HepG2 (cell line): ENCODE measurements at regions not wholly inside any gene's neighbourhood (a gene's known extent, or its start where the extent isn't known, plus 50 kb on each side); places are given as distances from the start of the nearest gene placed in this dataset.

Source experiments
- ATAC-seq: fragments of 200-7000 bp; cut with Tn5 transposase; 3 replicates; pipeline ENCODE4 v1.9.1; 2020; ENCODE audit warnings: mild to moderate bottlenecking, moderate library complexity
- BruUV-seq: library from RNA; stranded (reverse); fragments of 400-500 nt; replicated peaks from 2 replicates; lab custom pipeline; 2021; lab: Mats Ljungman, UMichigan
- CTCF ChIA-PET: fragments of 300-600 bp; formaldehyde crosslinking; extraction: SDS; loops from one replicate; lab custom pipeline; 2021; ENCODE audit warnings: low total read pairs, inconsistent platforms, low intra/inter-chr PET ratio; lab: Yijun Ruan, JAX
- POLR2A ChIA-PET: fragments of 350-600 bp; sonication (Branson Sonifier 250); formaldehyde crosslinking; loops from one replicate; lab custom pipeline; 2020; ENCODE audit warnings: antibody characterized with exemption, inconsistent platforms; lab: Yijun Ruan, JAX
- DNase-seq: peaks from one replicate; pipeline ENCODE4 v3.0.0-alpha.2; 2015; ENCODE audit warnings: low spot score
- FAIRE-seq: peaks from 3 replicates; lab custom pipeline; 2011; peaks lifted over from hg19 to GRCh38; lab: Jason Lieb, UNC
- H2AFZ ChIP-seq: one replicate; pipeline ENCODE4 v1.6.1; 2011; ENCODE audit warnings: low read length, inconsistent platforms
- H3K27ac ChIP-seq: fragments of 300-600 bp; 3 replicates; pipeline ENCODE4 v1.8.0; 2011; ENCODE audit warnings: mixed run types, mild to moderate bottlenecking, mixed read lengths, low read length, inconsistent platforms; ENCODE audit not compliant: insufficient read depth; ENCODE audit errors: extremely low read length
- H3K27me3 ChIP-seq, 2 experiments: fragments of 200-600 bp in 1 of 2; 2 replicates in 1 of 2; 3 replicates in 1 of 2; pipeline versions ENCODE4 v1.6.0 to v1.8.0; 2011; ENCODE audit warnings: low read length in 2 of 2, mild to moderate bottlenecking in 2 of 2, moderate library complexity in 2 of 2, inconsistent platforms in 1 of 2; ENCODE audit not compliant: insufficient read depth in 2 of 2, control insufficient read depth in 1 of 2
- H3K36me3 ChIP-seq, 2 experiments: fragments of 200-600 bp in 1 of 2; replicated peaks in 1 of 2; 2 replicates in 1 of 2; 3 replicates in 1 of 2; pipeline versions ENCODE4 v1.5.1 to v1.8.0; 2011; ENCODE audit warnings: low read length in 2 of 2, inconsistent platforms in 1 of 2; ENCODE audit not compliant: insufficient read depth in 2 of 2, control insufficient read depth in 1 of 2
- H3K4me1 ChIP-seq: 2 replicates; pipeline ENCODE4 v1.5.1; 2012; ENCODE audit warnings: low read length, inconsistent platforms; ENCODE audit not compliant: insufficient read depth
- H3K4me2 ChIP-seq: 2 replicates; pipeline ENCODE4 v1.6.0; 2011; ENCODE audit warnings: low read depth, low read length, inconsistent platforms
- H3K4me3 ChIP-seq, 3 experiments: fragments of 200-600 bp in 1 of 3; sonication (generic), shearing (Covaris generic) in 1 of 3; replicated peaks in 1 of 3; 2 replicates each; pipeline ENCODE4 v1.5.1; 2011 to 2016; ENCODE audit warnings: low read length in 3 of 3, inconsistent platforms in 2 of 3, low read depth in 2 of 3, mild to moderate bottlenecking in 2 of 3, control low read depth in 1 of 3, mixed read lengths in 1 of 3; ENCODE audit not compliant: insufficient read depth in 1 of 3
- H3K79me2 ChIP-seq: one replicate; pipeline ENCODE4 v1.6.1; 2011; ENCODE audit warnings: low read length, inconsistent platforms; ENCODE audit not compliant: insufficient read depth
- H3K9ac ChIP-seq: 2 replicates; pipeline ENCODE4 v1.6.0; 2011; ENCODE audit warnings: mild to moderate bottlenecking, low read depth, low read length, inconsistent platforms; ENCODE audit not compliant: insufficient read depth
- H3K9me3 ChIP-seq: 2 replicates; pipeline ENCODE4 v1.5.1; 2012; ENCODE audit warnings: mild to moderate bottlenecking, low read length
- H4K20me1 ChIP-seq: 2 replicates; pipeline ENCODE4 v1.6.0; 2011; ENCODE audit warnings: inconsistent platforms, mild to moderate bottlenecking, low read length, moderate library complexity; ENCODE audit not compliant: insufficient read depth
- CREB1 ChIP-seq, 2 experiments: fragments of 450-650 bp in 1 of 2; IDR thresholded peaks; 2 replicates each; pipeline ENCODE4 v1.6.1; 2016 to 2017; ENCODE audit warnings: control low read depth in 1 of 2, mild to moderate bottlenecking in 1 of 2, missing compliant biosample characterization in 1 of 2, missing genetic modification characterization in 1 of 2
- HNRNPUL1 ChIP-seq: fragments of 200-400 bp; formaldehyde crosslinking; IDR thresholded peaks from 2 replicates; pipeline ENCODE4 v1.6.1; 2017; ENCODE audit warnings: low read depth, mild to moderate bottlenecking, low read length, moderate library complexity
- HOXA7 ChIP-seq: sonication (generic); formaldehyde crosslinking; IDR thresholded peaks from 2 replicates; pipeline ENCODE4 v1.8.1; 2022; ENCODE audit warnings: mild to moderate bottlenecking, missing genetic modification reagents, moderate library complexity
- MXD4 ChIP-seq: IDR thresholded peaks from 2 replicates; pipeline ENCODE4 v1.6.1; 2016; ENCODE audit warnings: mild to moderate bottlenecking, missing biosample characterization, missing genetic modification reagents
- ZNF879 ChIP-seq: sonication (generic); formaldehyde crosslinking; IDR thresholded peaks from 2 replicates; pipeline ENCODE4 v1.8.1; 2023; ENCODE audit warnings: missing genetic modification reagents
- WGBS: methylation state at CpG from one replicate; pipeline ENCODE4 v1.1.6; 2017; ENCODE audit warnings: low lambda C conversion rate; 5-methylcytosine and 5-hydroxymethylcytosine counted together
- in situ Hi-C: cut with HindIII; loops from 2 replicates; pipeline ENCODE4 v1.10.0; 2017; ENCODE audit warnings: low pct_unique_long_range_greater_than_20kb; ENCODE audit not compliant: extremely low pct_ligation_motif_present
- intact Hi-C: fragments of 100-400 bp; cut with micrococcal nuclease; formaldehyde crosslinking; loops from one replicate; pipeline ENCODE4 v1.10.0; 2022; ENCODE audit not compliant: unreplicated experiment
- TF ChIP-seq, protein P1 (sequence below): sonication (generic); formaldehyde crosslinking; IDR thresholded peaks from 2 replicates; pipeline ENCODE4 v1.5.0; 2020; ENCODE audit warnings: missing genetic modification reagents
- TF ChIP-seq, protein P2 (sequence below): sonication (generic); formaldehyde crosslinking; conservative IDR thresholded peaks from 2 replicates; pipeline ENCODE4 v1.4.0; 2020; ENCODE audit warnings: mild to moderate bottlenecking, missing genetic modification reagents, moderate library complexity
- TF ChIP-seq, protein P3 (sequence below): sonication (generic); formaldehyde crosslinking; conservative IDR thresholded peaks from 2 replicates; pipeline ENCODE4 v1.4.0; 2020; ENCODE audit warnings: missing genetic modification reagents
- TF ChIP-seq, protein P4 (sequence below): sonication (generic); formaldehyde crosslinking; IDR thresholded peaks from 2 replicates; pipeline ENCODE4 v1.9.0; 2021; ENCODE audit warnings: mild to moderate bottlenecking, missing genetic modification reagents

DNA sequence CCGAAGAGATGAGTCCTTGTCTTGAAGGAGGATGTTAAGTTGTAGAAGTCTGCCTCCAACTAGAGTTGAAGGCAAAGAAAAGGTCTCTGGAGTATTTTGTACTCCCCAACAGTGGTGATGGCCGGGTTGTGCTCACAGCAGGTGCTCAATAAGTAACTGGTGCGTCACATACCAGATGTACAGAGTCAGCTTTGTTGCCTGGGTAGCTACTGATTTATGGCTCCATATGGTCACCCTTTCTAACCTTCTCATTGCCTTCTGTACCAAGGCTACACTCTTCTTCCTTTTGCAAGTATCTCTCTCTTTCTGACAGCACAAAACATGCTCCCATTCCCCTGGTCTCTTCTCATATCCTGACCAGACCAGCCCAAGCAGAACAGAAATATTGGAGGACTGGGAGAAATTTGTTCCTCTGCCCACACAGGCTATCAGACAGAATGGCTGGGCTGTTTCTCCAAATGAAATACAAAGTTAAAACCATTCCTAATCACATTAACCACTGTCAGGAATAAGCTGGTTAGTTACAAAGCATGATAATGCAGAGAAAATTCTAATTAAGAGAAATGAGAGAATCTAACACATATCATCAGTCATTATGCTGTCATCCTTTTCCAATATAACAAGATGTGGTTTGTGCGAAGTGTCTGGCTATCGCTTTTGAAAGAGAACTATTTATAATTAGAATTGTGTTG, 150.1 kb upstream of the LRRN1 start (continued):
- TF ChIP-seq, protein P1, sequence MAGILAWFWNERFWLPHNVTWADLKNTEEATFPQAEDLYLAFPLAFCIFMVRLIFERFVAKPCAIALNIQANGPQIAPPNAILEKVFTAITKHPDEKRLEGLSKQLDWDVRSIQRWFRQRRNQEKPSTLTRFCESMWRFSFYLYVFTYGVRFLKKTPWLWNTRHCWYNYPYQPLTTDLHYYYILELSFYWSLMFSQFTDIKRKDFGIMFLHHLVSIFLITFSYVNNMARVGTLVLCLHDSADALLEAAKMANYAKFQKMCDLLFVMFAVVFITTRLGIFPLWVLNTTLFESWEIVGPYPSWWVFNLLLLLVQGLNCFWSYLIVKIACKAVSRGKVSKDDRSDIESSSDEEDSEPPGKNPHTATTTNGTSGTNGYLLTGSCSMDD (CRISPR knock-in tag): no peak
- TF ChIP-seq, protein P2, sequence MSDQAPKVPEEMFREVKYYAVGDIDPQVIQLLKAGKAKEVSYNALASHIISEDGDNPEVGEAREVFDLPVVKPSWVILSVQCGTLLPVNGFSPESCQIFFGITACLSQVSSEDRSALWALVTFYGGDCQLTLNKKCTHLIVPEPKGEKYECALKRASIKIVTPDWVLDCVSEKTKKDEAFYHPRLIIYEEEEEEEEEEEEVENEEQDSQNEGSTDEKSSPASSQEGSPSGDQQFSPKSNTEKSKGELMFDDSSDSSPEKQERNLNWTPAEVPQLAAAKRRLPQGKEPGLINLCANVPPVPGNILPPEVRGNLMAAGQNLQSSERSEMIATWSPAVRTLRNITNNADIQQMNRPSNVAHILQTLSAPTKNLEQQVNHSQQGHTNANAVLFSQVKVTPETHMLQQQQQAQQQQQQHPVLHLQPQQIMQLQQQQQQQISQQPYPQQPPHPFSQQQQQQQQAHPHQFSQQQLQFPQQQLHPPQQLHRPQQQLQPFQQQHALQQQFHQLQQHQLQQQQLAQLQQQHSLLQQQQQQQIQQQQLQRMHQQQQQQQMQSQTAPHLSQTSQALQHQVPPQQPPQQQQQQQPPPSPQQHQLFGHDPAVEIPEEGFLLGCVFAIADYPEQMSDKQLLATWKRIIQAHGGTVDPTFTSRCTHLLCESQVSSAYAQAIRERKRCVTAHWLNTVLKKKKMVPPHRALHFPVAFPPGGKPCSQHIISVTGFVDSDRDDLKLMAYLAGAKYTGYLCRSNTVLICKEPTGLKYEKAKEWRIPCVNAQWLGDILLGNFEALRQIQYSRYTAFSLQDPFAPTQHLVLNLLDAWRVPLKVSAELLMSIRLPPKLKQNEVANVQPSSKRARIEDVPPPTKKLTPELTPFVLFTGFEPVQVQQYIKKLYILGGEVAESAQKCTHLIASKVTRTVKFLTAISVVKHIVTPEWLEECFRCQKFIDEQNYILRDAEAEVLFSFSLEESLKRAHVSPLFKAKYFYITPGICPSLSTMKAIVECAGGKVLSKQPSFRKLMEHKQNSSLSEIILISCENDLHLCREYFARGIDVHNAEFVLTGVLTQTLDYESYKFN (CRISPR knock-in tag): no peak
- TF ChIP-seq ZNF879: no peak

DNA sequence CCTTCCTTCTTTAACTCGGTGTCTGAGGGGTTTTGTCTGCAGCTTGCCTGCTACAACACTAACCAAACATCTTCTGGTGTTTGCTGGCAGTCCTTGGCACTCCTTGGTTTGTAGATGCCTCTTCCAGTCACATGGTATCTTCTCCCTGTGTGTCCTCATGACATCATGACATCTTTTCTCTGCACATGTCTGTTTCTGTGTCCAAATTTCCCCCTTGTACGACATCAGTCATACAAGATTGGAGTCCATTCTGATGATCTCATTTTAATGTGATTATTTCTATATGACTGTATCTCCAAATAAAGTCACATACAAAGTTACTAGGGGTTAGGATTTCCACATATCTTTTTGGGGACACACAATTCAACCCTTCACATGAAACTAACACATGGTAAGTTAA, 152.3 kb upstream of the LRRN1 start:
- no peaks in the 10 kb centered on the region for H4K20me1 ChIP-seq
- POLR2A ChIA-PET: no interaction called here

More for the DNA sequence above, 152.3 kb upstream of the LRRN1 start:
- no peaks in the 10 kb centered on the region for H3K4me1 ChIP-seq
- BruUV-seq: no TSS peak
- no peaks in the 10 kb centered on the region; a peak in 1 of 5 replicates for H3K27me3 ChIP-seq
- H3K79me2 ChIP-seq: no peaks in the 10 kb centered on the region
- H3K4me3 ChIP-seq: no peak overlapping the region
- H2AFZ ChIP-seq: no peak overlapping the region
- H3K27ac ChIP-seq: no peak overlapping the region
- no peaks in the 10 kb centered on the region for H3K9me3 ChIP-seq
- in situ Hi-C loops: no loop called here
- no peak overlapping the region for H3K4me2 ChIP-seq
- TF ChIP-seq MXD4 (CRISPR knock-in tag) (no peak), CREB1 (IDR thresholded peaks at IDR 0.05) (peak; percentile 31; the same call in 1 of the 2 replicates), CREB1 (CRISPR knock-in tag; IDR thresholded peaks at IDR 0.05) (no peak), HNRNPUL1 (no peak), HOXA7 (CRISPR knock-in tag) (no peak)
- TF ChIP-seq, protein P3, sequence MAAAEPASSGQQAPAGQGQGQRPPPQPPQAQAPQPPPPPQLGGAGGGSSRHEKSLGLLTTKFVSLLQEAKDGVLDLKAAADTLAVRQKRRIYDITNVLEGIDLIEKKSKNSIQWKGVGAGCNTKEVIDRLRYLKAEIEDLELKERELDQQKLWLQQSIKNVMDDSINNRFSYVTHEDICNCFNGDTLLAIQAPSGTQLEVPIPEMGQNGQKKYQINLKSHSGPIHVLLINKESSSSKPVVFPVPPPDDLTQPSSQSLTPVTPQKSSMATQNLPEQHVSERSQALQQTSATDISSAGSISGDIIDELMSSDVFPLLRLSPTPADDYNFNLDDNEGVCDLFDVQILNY (CRISPR knock-in tag): no peak
- TF ChIP-seq, protein P4, sequence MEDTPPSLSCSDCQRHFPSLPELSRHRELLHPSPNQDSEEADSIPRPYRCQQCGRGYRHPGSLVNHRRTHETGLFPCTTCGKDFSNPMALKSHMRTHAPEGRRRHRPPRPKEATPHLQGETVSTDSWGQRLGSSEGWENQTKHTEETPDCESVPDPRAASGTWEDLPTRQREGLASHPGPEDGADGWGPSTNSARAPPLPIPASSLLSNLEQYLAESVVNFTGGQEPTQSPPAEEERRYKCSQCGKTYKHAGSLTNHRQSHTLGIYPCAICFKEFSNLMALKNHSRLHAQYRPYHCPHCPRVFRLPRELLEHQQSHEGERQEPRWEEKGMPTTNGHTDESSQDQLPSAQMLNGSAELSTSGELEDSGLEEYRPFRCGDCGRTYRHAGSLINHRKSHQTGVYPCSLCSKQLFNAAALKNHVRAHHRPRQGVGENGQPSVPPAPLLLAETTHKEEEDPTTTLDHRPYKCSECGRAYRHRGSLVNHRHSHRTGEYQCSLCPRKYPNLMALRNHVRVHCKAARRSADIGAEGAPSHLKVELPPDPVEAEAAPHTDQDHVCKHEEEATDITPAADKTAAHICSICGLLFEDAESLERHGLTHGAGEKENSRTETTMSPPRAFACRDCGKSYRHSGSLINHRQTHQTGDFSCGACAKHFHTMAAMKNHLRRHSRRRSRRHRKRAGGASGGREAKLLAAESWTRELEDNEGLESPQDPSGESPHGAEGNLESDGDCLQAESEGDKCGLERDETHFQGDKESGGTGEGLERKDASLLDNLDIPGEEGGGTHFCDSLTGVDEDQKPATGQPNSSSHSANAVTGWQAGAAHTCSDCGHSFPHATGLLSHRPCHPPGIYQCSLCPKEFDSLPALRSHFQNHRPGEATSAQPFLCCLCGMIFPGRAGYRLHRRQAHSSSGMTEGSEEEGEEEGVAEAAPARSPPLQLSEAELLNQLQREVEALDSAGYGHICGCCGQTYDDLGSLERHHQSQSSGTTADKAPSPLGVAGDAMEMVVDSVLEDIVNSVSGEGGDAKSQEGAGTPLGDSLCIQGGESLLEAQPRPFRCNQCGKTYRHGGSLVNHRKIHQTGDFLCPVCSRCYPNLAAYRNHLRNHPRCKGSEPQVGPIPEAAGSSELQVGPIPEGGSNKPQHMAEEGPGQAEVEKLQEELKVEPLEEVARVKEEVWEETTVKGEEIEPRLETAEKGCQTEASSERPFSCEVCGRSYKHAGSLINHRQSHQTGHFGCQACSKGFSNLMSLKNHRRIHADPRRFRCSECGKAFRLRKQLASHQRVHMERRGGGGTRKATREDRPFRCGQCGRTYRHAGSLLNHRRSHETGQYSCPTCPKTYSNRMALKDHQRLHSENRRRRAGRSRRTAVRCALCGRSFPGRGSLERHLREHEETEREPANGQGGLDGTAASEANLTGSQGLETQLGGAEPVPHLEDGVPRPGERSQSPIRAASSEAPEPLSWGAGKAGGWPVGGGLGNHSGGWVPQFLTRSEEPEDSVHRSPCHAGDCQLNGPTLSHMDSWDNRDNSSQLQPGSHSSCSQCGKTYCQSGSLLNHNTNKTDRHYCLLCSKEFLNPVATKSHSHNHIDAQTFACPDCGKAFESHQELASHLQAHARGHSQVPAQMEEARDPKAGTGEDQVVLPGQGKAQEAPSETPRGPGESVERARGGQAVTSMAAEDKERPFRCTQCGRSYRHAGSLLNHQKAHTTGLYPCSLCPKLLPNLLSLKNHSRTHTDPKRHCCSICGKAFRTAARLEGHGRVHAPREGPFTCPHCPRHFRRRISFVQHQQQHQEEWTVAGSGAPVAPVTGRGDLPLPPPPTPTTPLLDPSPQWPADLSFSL (CRISPR knock-in tag): no peak
- no peak for DNase-seq
- H3K36me3 ChIP-seq: no peaks in the 10 kb centered on the region
- CTCF ChIA-PET: no interaction called here
- no peak for FAIRE-seq
- WGBS: 14% methylated on average over 2 of the region's 2 CpGs
- H3K9ac ChIP-seq: no peak overlapping the region
- intact Hi-C loops: no loop called here
- ATAC-seq: no peak
